ENCODE measurements at regions not wholly inside any gene's neighbourhood (a gene's known extent, or its start where the extent isn't known, plus 50 kb on each side); places are given as distances from the start of the nearest gene placed in this dataset.

DNA sequence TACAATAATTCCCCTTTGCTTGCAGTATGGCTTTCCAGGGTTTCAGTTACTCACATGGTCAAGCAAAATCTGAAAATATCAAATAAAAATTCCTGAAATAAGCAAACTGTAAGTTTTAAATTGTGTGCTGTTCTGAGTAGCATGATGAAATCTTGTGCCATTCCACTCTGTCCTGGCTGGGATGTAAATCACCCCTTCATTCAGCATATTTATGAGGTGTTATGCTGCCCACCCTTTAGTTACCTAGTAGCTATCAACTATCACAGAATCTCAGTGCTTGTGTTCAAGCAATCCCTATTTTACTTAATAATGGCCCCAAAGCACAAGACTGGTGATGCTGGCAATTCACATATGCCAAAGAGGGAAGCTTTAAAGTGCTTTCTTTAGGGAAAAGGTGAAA lies 867.7 kb upstream of the NRXN1 start:
- TF ChIP-seq, protein P1, sequence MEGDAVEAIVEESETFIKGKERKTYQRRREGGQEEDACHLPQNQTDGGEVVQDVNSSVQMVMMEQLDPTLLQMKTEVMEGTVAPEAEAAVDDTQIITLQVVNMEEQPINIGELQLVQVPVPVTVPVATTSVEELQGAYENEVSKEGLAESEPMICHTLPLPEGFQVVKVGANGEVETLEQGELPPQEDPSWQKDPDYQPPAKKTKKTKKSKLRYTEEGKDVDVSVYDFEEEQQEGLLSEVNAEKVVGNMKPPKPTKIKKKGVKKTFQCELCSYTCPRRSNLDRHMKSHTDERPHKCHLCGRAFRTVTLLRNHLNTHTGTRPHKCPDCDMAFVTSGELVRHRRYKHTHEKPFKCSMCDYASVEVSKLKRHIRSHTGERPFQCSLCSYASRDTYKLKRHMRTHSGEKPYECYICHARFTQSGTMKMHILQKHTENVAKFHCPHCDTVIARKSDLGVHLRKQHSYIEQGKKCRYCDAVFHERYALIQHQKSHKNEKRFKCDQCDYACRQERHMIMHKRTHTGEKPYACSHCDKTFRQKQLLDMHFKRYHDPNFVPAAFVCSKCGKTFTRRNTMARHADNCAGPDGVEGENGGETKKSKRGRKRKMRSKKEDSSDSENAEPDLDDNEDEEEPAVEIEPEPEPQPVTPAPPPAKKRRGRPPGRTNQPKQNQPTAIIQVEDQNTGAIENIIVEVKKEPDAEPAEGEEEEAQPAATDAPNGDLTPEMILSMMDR (conservative IDR thresholded peaks at IDR 0.05; ENCODE audit: low read depth, low read length) = no peak
- no peak for TF ChIP-seq EZH2 (IDR thresholded peaks at IDR 0.05; ENCODE audit: borderline replicate concordance, low read depth, low read length, poor library complexity, severe bottlenecking)
